OCI-LY3 (cell line): ENCODE measurements at regions not wholly inside any gene's neighbourhood (a gene's known extent, or its start where the extent isn't known, plus 50 kb on each side); places are given as distances from the start of the nearest gene placed in this dataset.

Experiments
- CTCF ChIP-seq: fragments of 200-600, 300-600 bp; sonication (generic); IDR thresholded peaks from 2 replicates; pipeline ENCODE4 v1.5.1; 2014; ENCODE audit warnings: antibody characterized with exemption, low read length, low read depth
- EZH2phosphoT487 ChIP-seq: fragments of 200-600 bp; shearing (Covaris generic); IDR thresholded peaks from 2 replicates; pipeline ENCODE4 v1.6.1; 2018; ENCODE audit warnings: antibody characterized with exemption, mixed run types, low read depth

GRCh38 chr6:74953708-74954107 is 252.1 kb downstream of the COL12A1 start:
- TF ChIP-seq CTCF, result no peak
- no peak for TF ChIP-seq EZH2phosphoT487
